Neural progenitor cell (in vitro differentiated cells): ENCODE measurements at regions not wholly inside any gene's neighbourhood (a gene's known extent, or its start where the extent isn't known, plus 50 kb on each side); places are given as distances from the start of the nearest gene placed in this dataset.

Source experiments
- CTCF ChIP-seq: fragments of 200-600 bp; sonication (generic); IDR thresholded peaks from 2 replicates; pipeline ENCODE4 v1.5.1; 2017; ENCODE audit warnings: antibody characterized with exemption, mild to moderate bottlenecking
- EZH2 ChIP-seq: fragments of 200-600 bp; sonication (generic); IDR thresholded peaks from 2 replicates; pipeline ENCODE4 v1.6.1; 2017; ENCODE audit warnings: antibody characterized with exemption, mild to moderate bottlenecking, moderate library complexity
- EZH2phosphoT487 ChIP-seq: fragments of 200-600 bp; sonication (generic); IDR thresholded peaks from 2 replicates; pipeline ENCODE4 v1.6.1; 2017; ENCODE audit warnings: antibody characterized with exemption

- TF ChIP-seq CTCF (no peak), EZH2 (no peak), EZH2phosphoT487 (no peak)
Observed at GRCh38 chr2:226360658-226361057, 439.0 kb downstream of the IRS1 start.
